Neural cell (in vitro differentiated cells): ENCODE measurements at regions not wholly inside any gene's neighbourhood (a gene's known extent, or its start where the extent isn't known, plus 50 kb on each side); places are given as distances from the start of the nearest gene placed in this dataset.

Experiments
- EP300 ChIP-seq: fragments of 450-650 bp; conservative IDR thresholded peaks from 2 replicates; pipeline ENCODE4 v1.6.1; 2014; ENCODE audit warnings: antibody characterized with exemption, mild to moderate bottlenecking, moderate library complexity; ENCODE audit not compliant: poor library complexity, severe bottlenecking
- EZH2 ChIP-seq: fragments of 200-600, 300-800 bp; shearing (Covaris generic), sonication (generic); IDR thresholded peaks from 2 replicates; pipeline ENCODE4 v1.6.1; 2014; ENCODE audit warnings: antibody characterized with exemption, low read length, borderline replicate concordance, mild to moderate bottlenecking; ENCODE audit not compliant: insufficient read depth, poor library complexity, severe bottlenecking
- POLR2AphosphoS5 ChIP-seq: IDR thresholded peaks from 2 replicates; pipeline ENCODE4 v1.6.1; 2012
- RAD21 ChIP-seq: fragments of 450-650 bp; conservative IDR thresholded peaks from 2 replicates; pipeline ENCODE4 v1.6.1; 2014; ENCODE audit warnings: antibody characterized with exemption, mild to moderate bottlenecking, moderate library complexity
- SMC3 ChIP-seq: fragments of 450-650 bp; conservative IDR thresholded peaks from 2 replicates; pipeline ENCODE4 v1.6.1; 2014; ENCODE audit warnings: antibody characterized with exemption, mild to moderate bottlenecking, moderate library complexity; ENCODE audit not compliant: poor library complexity
- TAF1 ChIP-seq: IDR thresholded peaks from 2 replicates; pipeline ENCODE4 v1.6.1; 2012; ENCODE audit warnings: low read depth
- TF ChIP-seq, protein P1 (sequence below): fragments of 450-650 bp; IDR thresholded peaks from 2 replicates; pipeline ENCODE4 v1.5.1; 2014; ENCODE audit warnings: antibody characterized with exemption, mild to moderate bottlenecking, moderate library complexity; ENCODE audit not compliant: poor library complexity, severe bottlenecking
- TF ChIP-seq, protein P2 (sequence below): IDR thresholded peaks from 2 replicates; pipeline ENCODE4 v1.6.1; 2012; ENCODE audit warnings: borderline replicate concordance

GRCh38 chr1:240693844-240694243 is 81.9 kb upstream of the GREM2 start:
- TF ChIP-seq SMC3: no peak
- TF ChIP-seq, protein P1, sequence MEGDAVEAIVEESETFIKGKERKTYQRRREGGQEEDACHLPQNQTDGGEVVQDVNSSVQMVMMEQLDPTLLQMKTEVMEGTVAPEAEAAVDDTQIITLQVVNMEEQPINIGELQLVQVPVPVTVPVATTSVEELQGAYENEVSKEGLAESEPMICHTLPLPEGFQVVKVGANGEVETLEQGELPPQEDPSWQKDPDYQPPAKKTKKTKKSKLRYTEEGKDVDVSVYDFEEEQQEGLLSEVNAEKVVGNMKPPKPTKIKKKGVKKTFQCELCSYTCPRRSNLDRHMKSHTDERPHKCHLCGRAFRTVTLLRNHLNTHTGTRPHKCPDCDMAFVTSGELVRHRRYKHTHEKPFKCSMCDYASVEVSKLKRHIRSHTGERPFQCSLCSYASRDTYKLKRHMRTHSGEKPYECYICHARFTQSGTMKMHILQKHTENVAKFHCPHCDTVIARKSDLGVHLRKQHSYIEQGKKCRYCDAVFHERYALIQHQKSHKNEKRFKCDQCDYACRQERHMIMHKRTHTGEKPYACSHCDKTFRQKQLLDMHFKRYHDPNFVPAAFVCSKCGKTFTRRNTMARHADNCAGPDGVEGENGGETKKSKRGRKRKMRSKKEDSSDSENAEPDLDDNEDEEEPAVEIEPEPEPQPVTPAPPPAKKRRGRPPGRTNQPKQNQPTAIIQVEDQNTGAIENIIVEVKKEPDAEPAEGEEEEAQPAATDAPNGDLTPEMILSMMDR: no peak
- no peak for TF ChIP-seq POLR2AphosphoS5
- no peak for TF ChIP-seq TAF1
- no peak for TF ChIP-seq EZH2
- TF ChIP-seq RAD21: no peak
- TF ChIP-seq, protein P2, sequence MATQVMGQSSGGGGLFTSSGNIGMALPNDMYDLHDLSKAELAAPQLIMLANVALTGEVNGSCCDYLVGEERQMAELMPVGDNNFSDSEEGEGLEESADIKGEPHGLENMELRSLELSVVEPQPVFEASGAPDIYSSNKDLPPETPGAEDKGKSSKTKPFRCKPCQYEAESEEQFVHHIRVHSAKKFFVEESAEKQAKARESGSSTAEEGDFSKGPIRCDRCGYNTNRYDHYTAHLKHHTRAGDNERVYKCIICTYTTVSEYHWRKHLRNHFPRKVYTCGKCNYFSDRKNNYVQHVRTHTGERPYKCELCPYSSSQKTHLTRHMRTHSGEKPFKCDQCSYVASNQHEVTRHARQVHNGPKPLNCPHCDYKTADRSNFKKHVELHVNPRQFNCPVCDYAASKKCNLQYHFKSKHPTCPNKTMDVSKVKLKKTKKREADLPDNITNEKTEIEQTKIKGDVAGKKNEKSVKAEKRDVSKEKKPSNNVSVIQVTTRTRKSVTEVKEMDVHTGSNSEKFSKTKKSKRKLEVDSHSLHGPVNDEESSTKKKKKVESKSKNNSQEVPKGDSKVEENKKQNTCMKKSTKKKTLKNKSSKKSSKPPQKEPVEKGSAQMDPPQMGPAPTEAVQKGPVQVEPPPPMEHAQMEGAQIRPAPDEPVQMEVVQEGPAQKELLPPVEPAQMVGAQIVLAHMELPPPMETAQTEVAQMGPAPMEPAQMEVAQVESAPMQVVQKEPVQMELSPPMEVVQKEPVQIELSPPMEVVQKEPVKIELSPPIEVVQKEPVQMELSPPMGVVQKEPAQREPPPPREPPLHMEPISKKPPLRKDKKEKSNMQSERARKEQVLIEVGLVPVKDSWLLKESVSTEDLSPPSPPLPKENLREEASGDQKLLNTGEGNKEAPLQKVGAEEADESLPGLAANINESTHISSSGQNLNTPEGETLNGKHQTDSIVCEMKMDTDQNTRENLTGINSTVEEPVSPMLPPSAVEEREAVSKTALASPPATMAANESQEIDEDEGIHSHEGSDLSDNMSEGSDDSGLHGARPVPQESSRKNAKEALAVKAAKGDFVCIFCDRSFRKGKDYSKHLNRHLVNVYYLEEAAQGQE: no peak
- TF ChIP-seq EP300: no peak
